Inflammatory macrophage (primary cell): ENCODE measurements at regions not wholly inside any gene's neighbourhood (a gene's known extent, or its start where the extent isn't known, plus 50 kb on each side); places are given as distances from the start of the nearest gene placed in this dataset.
A peak's percentile ranks its signal among the peaks of the same experiment; 100 is the strongest.

Experiments
- DNase-seq, 2 donors: peaks; one replicate each; pipeline ENCODE4 v3.0.0-alpha.2; 2020 to 2022

- no peak for DNase-seq
Observed at GRCh38 chr3:132239587-132239986, 77.6 kb upstream of the ACP3 start.

GRCh38 chr3:132241776-132242514 lies 75.3 kb upstream of the ACP3 start:
- DNase-seq, result peak in 1 of 2 donors; percentile 51

GRCh38 chr3:132242790-132243189 lies 74.4 kb upstream of the ACP3 start:
- DNase-seq, result peak; percentile 29 to 80

- DNase-seq, result no peak
Observed at GRCh38 chr3:132245552-132246142, 71.6 kb upstream of the ACP3 start.

GRCh38 chr3:132246212-132246611 lies 71.0 kb upstream of the ACP3 start:
- no peak for DNase-seq

GRCh38 chr3:132247211-132247610 lies 70.0 kb upstream of the ACP3 start:
- DNase-seq, result no peak

GRCh38 chr3:132248490-132248889 lies 68.7 kb upstream of the ACP3 start:
- no peak for DNase-seq

- peak; percentile 76 to 84 for DNase-seq
Observed at GRCh38 chr3:132253262-132253878, 63.8 kb upstream of the ACP3 start.

GRCh38 chr3:132254076-132254755 lies 63.0 kb upstream of the ACP3 start:
- DNase-seq, result no peak

- peak; percentile 6 to 56 for DNase-seq
Observed at GRCh38 chr3:132255041-132255745, 62.0 kb upstream of the ACP3 start.

- peak; percentile 75 to 84 for DNase-seq
Observed at GRCh38 chr3:132256989-132257388, 60.2 kb upstream of the ACP3 start.

GRCh38 chr3:132261506-132261905 lies 55.7 kb upstream of the ACP3 start:
- peak; percentile 58 to 75 for DNase-seq

GRCh38 chr3:132262305-132262704 lies 54.9 kb upstream of the ACP3 start:
- no peak for DNase-seq

- no peak for DNase-seq
Observed at GRCh38 chr3:132262956-132263355, 54.3 kb upstream of the ACP3 start.

GRCh38 chr3:132265028-132265427 lies 52.2 kb upstream of the ACP3 start:
- DNase-seq, result peak; percentile 22 to 32

- DNase-seq, result no peak
Observed at GRCh38 chr3:132265488-132265887, 51.7 kb upstream of the ACP3 start.

GRCh38 chr3:132267391-132267993 lies 49.7 kb upstream of the ACP3 start:
- DNase-seq, result no peak
